ENCODE measurements at regions not wholly inside any gene's neighbourhood (a gene's known extent, or its start where the extent isn't known, plus 50 kb on each side); places are given as distances from the start of the nearest gene placed in this dataset.

- Mint-ChIP-seq H3K9me3 (no peaks in the 10 kb centered on the region), H3K4me1 (peaks cover 1% of the 10 kb centered on the region), H3K27ac (no peak overlapping the region), H3K27me3 (ENCODE audit: low read depth) (peaks cover 4% of the 10 kb centered on the region), H3K4me3 (no peak overlapping the region), H3K36me3 (ENCODE audit: low read depth) (no peaks in the 10 kb centered on the region)
- TF ChIP-seq CTCF (IDR thresholded peaks at IDR 0.05; ENCODE audit: unreplicated experiment in 3 of 3): no peak
Measured at GRCh38 chrX:7711167-7711566, 131.8 kb upstream of the VCX start.

- peaks cover 4% of the 10 kb centered on the region for H3K27me3 Mint-ChIP-seq (ENCODE audit: low read depth)
- H3K4me1 Mint-ChIP-seq: peaks cover 4% of the 10 kb centered on the region
- no peak for TF ChIP-seq CTCF (IDR thresholded peaks at IDR 0.05; ENCODE audit: unreplicated experiment in 3 of 3)
- H3K9me3 Mint-ChIP-seq: no peaks in the 10 kb centered on the region
- no peak overlapping the region for H3K27ac Mint-ChIP-seq
- H3K4me3 Mint-ChIP-seq: no peak overlapping the region
- H3K36me3 Mint-ChIP-seq (ENCODE audit: low read depth): no peaks in the 10 kb centered on the region
Measured at GRCh38 chrX:7709845-7710244, 133.1 kb upstream of the VCX start.

- Mint-ChIP-seq H3K4me3 (no peak overlapping the region), H3K4me1 (peaks cover 4% of the 10 kb centered on the region), H3K27me3 (ENCODE audit: low read depth) (peaks cover 7% of the 10 kb centered on the region), H3K36me3 (ENCODE audit: low read depth) (no peaks in the 10 kb centered on the region), H3K9me3 (no peaks in the 10 kb centered on the region), H3K27ac (no peak overlapping the region)
- TF ChIP-seq CTCF (IDR thresholded peaks at IDR 0.05; ENCODE audit: unreplicated experiment in 3 of 3): peak; percentile 19 to 44 (median 32)
Measured at GRCh38 chrX:7706032-7706431, 136.9 kb upstream of the VCX start.

GRCh38 chrX:7704205-7704604 lies 138.8 kb upstream of the VCX start:
- TF ChIP-seq CTCF (IDR thresholded peaks at IDR 0.05; ENCODE audit: unreplicated experiment in 3 of 3): no peak
- H3K27me3 Mint-ChIP-seq (ENCODE audit: low read depth): peaks cover 4% of the 10 kb centered on the region
- H3K9me3 Mint-ChIP-seq: no peaks in the 10 kb centered on the region
- H3K36me3 Mint-ChIP-seq (ENCODE audit: low read depth): no peaks in the 10 kb centered on the region
- peaks cover 4% of the 10 kb centered on the region for H3K4me1 Mint-ChIP-seq
- H3K27ac Mint-ChIP-seq: no peak overlapping the region
- no peak overlapping the region for H3K4me3 Mint-ChIP-seq

GRCh38 chrX:7698248-7698647 lies 144.7 kb upstream of the VCX start:
- Mint-ChIP-seq H3K27me3 (ENCODE audit: low read depth) (peaks cover 4% of the 10 kb centered on the region), H3K27ac (no peak overlapping the region), H3K4me1 (no peaks in the 10 kb centered on the region), H3K4me3 (no peak overlapping the region), H3K36me3 (ENCODE audit: low read depth) (no peaks in the 10 kb centered on the region), H3K9me3 (peaks cover 3% of the 10 kb centered on the region)
- TF ChIP-seq CTCF (IDR thresholded peaks at IDR 0.05; ENCODE audit: unreplicated experiment in 3 of 3): no peak

- no peak overlapping the region for H3K27ac Mint-ChIP-seq
- no peaks in the 10 kb centered on the region for H3K36me3 Mint-ChIP-seq (ENCODE audit: low read depth)
- peaks cover 4% of the 10 kb centered on the region for H3K27me3 Mint-ChIP-seq (ENCODE audit: low read depth)
- TF ChIP-seq CTCF (IDR thresholded peaks at IDR 0.05; ENCODE audit: unreplicated experiment in 3 of 3): no peak
- no peak overlapping the region for H3K4me3 Mint-ChIP-seq
- H3K9me3 Mint-ChIP-seq: no peaks in the 10 kb centered on the region
- peaks cover 8% of the 10 kb centered on the region for H3K4me1 Mint-ChIP-seq
Measured at GRCh38 chrX:7690842-7691241, 152.1 kb upstream of the VCX start.

Measured in nephron (organoid).